HG03469 (cell line): ENCODE measurements at regions not wholly inside any gene's neighbourhood (a gene's known extent, or its start where the extent isn't known, plus 50 kb on each side); places are given as distances from the start of the nearest gene placed in this dataset.
"Not testable (repeated sequence)": the region's sequence is repeated elsewhere in the genome, so short reads cannot be mapped to it uniquely, and the experiment has no call there.

Source experiments
- ATAC-seq: cut with Tn5 transposase; IDR thresholded peaks from one replicate; pipeline ENCODE4 v1.9.1; 2021; ENCODE audit warnings: mild to moderate bottlenecking, moderate library complexity, moderate number of reproducible peaks; ENCODE audit not compliant: unreplicated experiment

DNA sequence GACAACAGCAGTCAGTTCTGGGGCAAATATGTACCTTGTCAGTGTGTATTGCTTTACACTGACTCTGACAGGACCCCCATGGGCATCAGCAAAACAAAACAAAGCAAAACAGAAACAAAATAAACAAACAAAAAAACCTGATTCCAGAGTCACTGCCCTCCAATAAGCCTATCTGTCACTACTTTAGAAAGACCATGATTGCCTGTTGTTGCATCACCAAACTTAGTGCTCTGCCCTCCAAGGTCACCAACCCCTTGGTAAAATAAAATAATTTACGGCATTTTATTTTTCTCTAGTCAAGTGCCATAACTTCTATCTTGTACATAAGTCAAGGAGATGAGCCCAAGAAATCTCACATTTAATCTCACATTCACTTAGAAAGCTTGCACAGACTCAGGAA lies 120.9 kb upstream of the ADAMTS3 start:
- ATAC-seq: no peak

DNA sequence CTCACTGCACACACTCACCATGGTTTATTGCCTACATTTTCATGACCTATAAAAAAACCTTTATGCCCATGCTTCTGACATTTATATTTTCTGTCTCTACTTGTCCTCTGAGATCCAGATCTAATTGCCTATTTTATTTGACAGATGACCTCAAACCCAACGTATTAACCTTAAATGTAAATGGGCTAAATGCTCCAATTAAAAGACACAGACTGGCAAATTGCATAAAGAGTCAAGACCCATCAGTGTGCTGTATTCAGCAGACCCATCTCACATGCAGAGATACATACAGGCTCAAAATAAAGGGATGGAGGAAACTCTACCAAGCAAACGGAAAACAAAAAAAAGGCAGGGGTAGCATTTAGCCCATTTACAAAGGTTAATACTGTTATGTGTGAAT lies 117.4 kb upstream of the ADAMTS3 start:
- not testable (repeated sequence) for ATAC-seq

DNA sequence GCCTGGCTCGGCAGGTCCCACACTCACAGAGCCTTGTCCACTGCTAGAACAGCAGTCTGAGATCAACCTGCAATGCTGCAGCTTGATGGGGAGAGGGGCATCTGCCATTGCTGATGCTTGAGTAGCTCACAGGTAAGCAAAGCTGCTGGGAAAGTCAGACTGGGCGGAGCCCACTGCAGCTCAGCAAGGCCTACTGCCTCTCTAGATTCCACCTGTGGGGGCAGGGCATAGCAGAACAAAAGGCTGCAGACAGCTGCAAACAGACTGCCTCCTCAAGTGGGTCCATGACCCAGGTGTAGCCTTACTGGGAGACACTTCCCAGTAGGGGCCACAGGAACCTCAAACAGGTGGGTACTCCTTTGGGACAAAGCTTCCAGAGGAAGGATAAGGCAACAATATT lies 110.6 kb upstream of the ADAMTS3 start:
- no peak for ATAC-seq

DNA sequence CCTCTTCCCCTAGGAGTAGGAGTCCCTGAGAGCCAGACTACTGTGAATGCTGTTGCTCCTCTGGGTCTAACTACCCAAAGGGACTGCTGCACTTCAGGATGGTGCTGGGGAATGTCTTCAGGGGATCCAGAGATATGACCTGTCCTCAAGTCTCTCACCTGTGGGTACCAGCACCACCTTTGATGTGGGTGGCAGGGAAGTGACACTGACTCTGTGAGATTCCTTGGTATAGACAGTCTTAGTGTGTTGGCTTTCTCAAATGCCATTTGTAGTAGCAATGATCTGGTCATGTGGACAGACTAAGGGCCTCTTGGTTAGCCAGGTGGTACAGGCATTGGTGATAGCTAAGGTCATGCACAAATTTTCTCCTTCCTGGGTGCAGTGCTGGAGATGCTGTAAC lies 108.9 kb upstream of the ADAMTS3 start:
- no peak for ATAC-seq

DNA sequence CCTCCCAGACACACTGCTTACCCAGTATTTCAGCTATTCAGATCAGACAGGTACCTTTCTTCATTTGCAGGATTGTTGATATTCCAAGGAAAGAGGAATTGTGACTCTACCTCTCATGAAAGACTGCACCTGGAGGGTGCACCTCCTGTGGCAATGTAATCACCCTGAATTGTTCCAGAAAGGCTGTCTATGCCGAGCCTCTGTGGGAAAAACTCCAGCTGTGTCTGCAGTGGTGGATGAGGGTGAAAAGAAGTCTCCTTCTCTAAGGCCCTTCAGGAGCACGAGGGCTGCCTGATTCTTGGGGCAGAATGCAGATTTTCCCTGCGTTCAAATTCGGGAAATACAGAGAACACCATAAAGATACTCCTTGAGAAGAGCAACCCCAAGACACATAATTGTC lies 108.2 kb upstream of the ADAMTS3 start:
- no peak for ATAC-seq

DNA sequence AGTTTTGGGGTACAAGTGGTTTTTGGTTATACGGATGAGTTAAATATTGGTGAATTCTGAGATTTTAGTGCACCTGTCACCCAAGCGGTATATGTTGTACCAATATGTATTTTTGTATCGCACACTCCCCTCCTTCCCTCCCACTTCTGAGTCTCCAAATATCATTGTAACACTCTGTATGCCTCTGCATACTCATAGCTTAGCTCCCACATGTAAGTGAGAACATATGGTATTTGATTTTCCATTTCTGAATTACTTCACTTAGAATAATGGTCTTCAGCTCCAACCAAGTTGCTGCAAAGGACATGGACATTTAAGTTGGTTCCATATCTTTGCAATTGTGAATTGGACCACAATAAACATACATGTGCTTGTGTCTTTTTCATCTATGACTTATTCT lies 103.0 kb upstream of the ADAMTS3 start:
- no peak for ATAC-seq

DNA sequence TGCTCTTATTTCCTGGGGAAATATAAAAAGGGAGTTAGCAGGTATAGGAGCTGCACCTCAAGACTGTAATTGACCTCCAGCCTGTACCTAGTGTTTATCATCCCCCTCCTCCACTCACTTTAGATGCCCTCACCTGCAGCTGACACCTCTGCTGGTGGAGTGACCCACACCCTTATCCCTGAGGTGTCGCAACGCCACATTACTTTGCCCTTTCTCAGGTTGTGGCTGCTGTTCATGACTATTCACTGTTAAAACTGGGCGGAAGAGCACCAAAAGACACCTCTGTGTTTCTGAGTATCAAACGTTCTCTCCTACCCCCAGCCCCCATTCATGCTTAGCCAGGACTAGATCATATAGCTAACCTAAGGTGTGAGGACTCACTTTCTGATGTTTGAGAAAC lies 101.5 kb upstream of the ADAMTS3 start:
- no peak for ATAC-seq

DNA sequence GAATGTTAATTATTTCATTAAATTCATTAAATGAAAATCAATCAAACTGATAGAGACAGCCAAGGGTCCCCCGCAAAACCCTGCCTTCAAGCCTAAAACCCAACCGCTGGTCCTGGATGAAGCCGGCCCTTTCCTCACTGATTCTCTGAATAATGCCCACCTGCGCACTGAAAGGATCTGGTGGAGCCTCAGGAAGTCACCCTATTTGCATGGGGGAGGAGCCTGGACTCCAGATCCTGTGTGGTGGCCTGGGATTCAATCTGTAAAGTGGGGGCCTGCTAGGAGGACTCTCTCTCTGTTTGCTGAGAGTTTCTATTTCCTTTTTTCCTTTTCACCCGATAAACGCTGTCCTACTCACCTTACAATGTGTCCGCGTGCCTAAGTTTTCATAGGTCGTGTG lies 97.9 kb upstream of the ADAMTS3 start:
- no peak for ATAC-seq

DNA sequence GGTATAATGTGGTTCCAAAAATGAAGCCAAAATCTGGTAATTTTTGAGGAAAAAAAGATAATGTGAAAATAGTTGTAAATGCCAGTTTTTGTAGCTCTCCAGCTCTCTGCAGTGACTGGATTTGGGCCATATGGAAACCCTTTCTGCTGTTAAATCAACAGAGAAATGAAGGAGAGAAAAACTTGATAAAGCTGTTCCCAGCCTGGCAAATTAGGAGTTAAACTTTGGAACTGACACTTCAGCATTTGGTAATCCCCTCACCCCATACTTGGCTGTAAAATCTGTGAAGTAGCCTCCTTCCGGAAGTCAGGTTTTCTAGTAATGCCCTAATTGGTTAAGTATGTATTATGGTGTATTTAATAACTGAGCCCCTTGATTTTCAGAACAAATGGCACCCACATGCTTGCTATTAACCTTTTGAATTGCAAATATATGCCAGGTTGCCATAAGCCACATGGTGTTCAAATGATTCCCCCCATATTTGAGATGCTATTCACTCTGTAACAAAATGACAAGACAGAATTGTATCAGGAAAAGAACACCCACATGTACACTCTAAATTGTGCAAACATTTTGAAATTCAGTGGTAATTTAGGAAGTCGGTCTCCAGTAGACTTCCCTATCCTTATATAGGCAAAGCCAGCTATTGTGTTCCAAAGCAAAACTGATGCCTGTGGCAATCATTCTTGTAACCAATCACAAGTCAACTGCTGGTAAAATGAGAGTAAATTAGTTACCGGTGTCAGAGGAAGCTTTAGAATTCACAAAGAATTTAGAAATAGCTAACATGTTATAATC lies 96.3 kb upstream of the ADAMTS3 start:
- ATAC-seq: no peak

DNA sequence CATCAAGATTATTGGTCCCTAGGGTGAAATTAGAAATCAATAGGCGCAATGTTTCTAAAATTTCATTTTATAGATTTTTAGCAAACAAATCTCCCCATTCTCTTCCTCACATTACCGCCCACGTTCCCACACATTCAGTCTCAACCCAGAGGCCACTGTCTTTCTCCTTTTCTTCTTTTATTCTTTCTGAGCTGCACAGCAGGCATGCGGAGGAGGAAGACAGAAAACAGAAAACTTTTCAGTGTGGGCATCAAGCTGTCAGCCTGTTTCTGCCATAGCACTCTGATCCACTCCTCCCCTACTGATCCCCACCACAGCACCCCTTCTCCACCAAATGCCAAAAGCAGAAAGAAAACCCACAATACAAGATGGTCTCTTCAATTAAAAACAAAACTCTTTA lies 94.8 kb upstream of the ADAMTS3 start:
- ATAC-seq: no peak

DNA sequence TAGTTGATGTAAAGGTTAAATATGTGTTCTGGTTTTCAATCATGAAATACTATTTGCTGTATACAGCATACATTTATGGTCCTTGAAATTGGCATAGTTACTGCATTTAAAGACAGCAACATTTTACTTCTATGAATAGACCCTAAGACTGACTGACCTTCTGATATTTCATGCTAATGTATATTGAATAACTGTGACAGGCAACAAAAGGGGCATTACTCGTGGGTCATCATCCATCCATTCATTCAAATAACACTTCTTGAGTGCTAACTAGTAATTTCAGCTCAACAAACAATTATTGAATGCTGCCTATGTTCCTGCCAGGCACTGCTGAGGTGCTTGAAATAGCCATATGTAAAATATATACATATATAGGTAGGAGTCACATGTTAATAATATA lies 92.8 kb upstream of the ADAMTS3 start:
- ATAC-seq: no peak

DNA sequence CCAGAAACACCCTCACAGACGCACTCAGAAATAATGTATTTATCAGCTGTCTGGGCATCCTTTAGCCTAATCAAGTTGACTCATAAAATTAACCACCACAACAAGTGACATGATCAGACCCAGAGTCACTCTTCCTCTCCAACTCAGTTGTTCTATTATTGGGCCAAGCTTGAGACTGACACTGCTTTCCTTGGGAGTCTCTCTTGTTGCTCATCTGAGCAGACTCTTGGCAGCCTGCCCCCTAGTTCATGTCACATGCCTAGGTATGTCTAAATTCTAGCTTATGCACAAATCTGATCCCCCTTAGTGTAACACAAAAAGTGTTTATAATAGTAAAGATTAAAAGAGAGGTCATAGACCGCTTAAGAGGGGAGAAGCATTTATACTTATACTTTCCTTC lies 72.6 kb upstream of the ADAMTS3 start:
- ATAC-seq: no peak

DNA sequence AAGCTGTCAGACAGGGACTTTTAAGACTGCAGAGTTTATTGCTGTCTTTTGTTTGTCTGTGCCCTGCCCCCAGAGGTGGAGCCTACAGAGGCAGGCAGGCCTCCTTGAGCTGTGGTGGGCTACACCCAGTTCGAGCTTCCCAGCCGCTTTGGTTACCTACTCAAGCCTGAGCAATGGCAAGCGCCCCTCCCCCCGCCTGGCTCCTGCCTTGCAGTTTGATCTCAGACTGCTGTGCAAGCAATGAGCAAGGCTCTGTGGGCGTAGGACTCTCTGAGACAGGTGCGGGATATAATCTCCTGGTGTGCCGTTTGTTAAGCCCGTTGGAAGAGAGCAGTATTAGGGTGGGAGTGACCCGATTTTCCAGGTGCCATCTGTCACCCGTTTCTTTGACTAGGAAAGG lies 67.8 kb upstream of the ADAMTS3 start:
- ATAC-seq: not testable (repeated sequence)

DNA sequence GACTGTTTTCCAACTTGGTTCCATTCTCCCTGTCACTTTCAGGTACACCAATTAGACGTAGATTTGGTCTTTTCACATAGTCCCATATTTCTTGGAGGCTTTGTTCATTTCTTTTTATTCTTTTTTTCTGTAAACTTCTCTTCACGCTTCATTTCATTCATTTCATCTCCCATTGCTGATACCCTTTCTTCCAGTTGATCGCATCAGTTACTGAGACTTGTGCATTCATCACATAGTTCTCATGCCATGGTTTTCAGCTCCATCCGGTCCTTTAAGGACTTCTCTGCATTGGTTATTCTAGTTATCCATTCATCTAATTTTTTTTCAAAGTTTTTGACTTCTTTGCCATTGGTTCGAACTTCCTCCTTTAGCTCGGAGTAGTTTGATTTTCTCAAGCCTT lies 66.9 kb upstream of the ADAMTS3 start:
- ATAC-seq: not testable (repeated sequence)

DNA sequence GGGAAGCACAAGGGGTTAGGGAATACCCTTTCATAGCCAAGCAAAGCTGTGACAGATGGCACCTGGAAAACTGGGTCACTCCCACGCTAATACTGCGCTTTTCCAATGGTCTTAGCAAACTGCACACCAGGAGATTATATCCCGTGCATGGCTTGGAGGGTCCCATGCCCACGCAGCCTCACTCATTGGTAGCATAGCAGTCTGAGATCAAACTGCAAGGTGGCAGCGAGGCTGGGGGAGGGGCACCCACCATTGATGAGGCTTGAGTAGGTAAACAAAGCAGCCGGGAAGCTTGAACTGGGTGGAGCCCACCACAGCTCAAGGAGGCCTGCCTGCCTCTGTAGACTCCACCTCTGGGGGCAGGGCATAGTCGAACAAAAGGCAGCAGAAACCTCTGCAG lies 63.2 kb upstream of the ADAMTS3 start:
- ATAC-seq: not testable (repeated sequence)

DNA sequence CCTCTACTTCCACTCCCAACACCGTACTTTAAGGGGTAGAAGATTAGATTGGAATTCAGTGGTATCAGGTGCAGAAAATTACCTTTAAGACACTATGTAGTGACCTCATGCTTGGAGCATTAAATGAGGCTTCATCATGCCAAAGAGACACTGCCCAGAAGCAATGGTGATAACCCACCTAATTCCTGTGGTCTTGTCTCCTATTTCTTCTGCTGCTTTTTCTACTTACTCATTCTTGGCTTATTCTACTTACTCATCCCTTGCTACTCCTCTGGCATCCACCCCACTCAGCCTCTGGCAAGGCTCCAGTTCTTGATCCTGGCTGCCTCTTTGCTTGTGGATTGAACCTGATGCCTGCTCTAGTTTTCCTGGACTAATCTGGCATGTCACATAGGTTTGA lies 62.3 kb upstream of the ADAMTS3 start:
- ATAC-seq: no peak

DNA sequence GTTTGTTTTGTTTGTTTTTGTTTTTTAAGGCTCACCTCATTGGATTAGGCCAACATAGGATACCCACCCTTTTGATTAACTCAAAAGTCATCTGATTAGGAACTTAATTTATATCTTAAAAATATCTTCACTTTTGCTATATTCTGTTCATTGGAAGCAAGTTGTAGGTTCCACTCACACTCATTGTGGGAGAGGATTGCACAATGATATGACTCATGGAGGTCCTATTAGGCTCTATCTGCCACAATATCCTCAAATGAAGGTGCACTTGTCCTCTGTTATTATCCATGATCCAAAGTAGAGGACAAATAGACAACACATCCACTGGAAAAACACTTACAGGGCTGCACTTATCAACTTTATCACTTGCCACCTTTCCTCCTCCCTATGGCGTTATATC lies 60.5 kb upstream of the ADAMTS3 start:
- no peak for ATAC-seq

DNA sequence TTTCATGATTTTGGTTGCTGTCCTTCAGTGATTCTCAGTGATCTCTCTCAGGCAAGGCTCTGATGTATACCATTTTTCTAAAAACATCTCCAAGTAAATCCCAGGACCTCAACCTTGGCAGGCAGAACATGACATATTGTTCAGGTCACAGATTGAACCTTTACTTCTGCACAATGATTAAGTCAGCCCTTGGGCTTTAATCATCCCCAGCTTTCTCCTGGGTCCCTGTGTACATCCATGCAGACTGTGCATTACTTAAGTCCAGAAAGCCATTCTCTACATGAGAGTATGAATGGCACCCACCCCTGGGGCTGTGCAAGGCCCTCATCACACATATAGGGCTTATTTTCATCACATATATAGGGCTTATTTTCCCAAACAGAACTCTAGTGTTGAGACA lies 58.7 kb upstream of the ADAMTS3 start:
- no peak for ATAC-seq
